ENCODE measurements at regions not wholly inside any gene's neighbourhood (a gene's known extent, or its start where the extent isn't known, plus 50 kb on each side); places are given as distances from the start of the nearest gene placed in this dataset.

DNA sequence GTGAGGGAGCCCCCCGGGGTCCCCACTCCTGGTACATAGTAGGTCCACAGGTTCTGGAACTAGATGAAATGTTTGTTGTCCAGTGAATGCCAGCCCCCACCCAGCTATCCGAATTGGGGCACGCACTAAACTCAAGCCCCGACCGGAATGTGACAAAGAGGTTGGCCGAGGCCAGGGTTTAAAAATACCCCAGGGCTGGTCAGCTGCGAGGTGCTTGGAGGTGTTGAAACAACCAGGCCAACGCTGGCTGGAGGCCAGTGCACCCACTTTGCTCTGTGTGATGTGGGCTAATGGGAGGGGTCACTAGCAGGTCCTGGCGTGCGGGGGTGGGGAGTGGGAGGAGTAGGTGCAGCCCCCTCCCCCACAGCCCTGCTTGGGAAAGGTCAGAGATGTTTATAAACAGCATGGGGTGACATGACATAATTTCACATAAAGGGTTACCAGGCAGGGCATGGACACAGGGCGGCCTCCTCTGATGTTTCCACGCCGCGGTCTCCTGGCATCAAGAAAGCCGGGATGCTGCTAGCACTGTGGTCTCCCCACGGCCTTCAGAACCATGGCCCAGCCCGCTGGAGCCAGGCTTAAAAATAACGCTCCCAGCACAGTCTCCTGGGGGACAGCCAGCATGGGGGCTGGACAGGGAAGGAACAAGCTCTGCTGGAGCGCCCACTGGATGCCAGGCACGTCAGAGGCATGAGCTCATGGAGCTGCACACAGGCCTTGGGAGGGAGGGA is 111.2 kb upstream of the PTPN1 start:
- DNase-seq = peak; percentile 84
- peak; percentile 65 to 81 for ATAC-seq
- intact Hi-C loops (cut with DNase I) = loop anchor here (2.0 to 10.0 kb wide), 4 partner anchors 56 to 207 kb away; partner anchors contain the start of gene CEBPB (in 1 of the 2)

DNA sequence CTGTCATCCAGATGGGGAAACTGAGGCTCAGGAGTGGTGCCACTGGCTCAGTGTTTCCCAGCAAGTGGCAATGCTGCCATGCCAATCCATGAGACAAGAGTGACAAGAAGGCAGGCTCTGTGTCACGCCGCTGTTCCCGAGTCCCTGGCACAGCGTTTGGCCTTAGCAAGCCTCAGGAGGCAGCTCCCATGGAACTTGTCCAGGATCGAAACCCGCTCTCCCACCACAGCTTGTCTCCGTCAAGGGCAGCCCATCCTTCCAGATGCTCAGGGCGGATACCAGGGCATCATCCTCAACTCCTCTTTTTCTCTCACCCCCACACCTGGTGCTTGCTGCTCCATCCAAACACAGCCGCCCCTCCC is 110.6 kb upstream of the PTPN1 start:
- DNase-seq = no peak
- intact Hi-C loops (cut with DNase I) = loop anchor here (2.0 to 10.0 kb wide), 4 partner anchors 55 to 207 kb away; partner anchors contain the start of gene CEBPB (in 1 of the 2)
- ATAC-seq = no peak

DNA sequence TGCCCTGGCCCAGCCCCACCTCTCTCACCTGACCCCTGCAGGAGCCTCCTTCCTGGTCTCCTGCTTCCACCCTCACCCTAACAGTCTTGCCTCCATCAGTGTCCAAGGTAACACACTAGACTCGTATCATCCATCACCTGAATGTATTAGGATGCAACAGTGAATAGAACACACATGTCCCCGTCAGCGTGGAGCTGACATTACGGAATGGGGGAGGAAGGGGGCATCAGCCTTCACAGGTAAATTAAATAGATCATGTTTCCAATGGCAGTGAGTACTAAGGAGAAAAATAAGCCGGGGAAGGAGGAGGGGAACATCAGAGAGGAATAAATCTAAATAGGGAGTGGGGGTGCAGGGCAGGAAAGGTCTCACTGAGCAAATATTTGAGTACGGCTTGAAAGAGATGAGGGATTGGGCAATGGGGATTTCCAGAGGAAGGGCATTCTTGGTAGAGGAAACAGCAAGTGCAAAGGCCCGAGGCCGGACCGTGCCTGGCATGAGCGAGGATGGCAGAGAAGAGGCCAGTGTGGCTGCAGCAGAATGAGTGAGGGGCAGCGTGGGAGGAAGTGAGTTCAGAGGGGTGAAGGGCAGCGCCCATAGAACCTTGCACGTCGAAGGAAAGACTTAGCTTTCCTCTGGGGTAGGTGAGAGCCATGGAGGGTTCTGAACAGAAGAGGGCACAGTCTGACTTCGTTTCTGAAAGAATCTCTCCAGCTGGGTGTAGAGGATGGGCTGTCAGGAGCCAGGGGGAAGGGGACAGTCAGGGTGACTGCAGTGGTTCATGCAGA is 110.1 kb upstream of the PTPN1 start:
- intact Hi-C loops (cut with DNase I) = loop anchor here (2.0 to 10.0 kb wide), 4 partner anchors 55 to 208 kb away; partner anchors contain the start of gene CEBPB (in 1 of the 2)
- ATAC-seq (peak in 1 of 2 donors; percentile 23), DNase-seq (no peak)

GRCh38 chr20:50400705-50401586 is 109.2 kb upstream of the PTPN1 start:
- ATAC-seq (no peak), DNase-seq (no peak)
- intact Hi-C loops (cut with DNase I) = no loop called here

GRCh38 chr20:50401587-50402418 is 108.4 kb upstream of the PTPN1 start:
- intact Hi-C loops (cut with DNase I) = no loop called here
- no peak for DNase-seq
- ATAC-seq = no peak

- peak in 1 of 2 donors; percentile 3 for ATAC-seq
- intact Hi-C loops (cut with DNase I) = no loop called here
- no peak for DNase-seq
Observed at GRCh38 chr20:50403565-50404418, 106.4 kb upstream of the PTPN1 start.

GRCh38 chr20:50404419-50405234 is 105.6 kb upstream of the PTPN1 start:
- ATAC-seq = no peak
- intact Hi-C loops (cut with DNase I) = no loop called here
- DNase-seq = no peak

- DNase-seq (no peak), ATAC-seq (peak; percentile 13 to 64)
- intact Hi-C loops (cut with DNase I) = no loop called here
Observed at GRCh38 chr20:50405235-50405914, 104.8 kb upstream of the PTPN1 start.

GRCh38 chr20:50405915-50406609 is 104.1 kb upstream of the PTPN1 start:
- ATAC-seq (no peak), DNase-seq (no peak)
- intact Hi-C loops (cut with DNase I) = no loop called here

GRCh38 chr20:50406610-50407136 is 103.5 kb upstream of the PTPN1 start:
- DNase-seq (no peak), ATAC-seq (no peak)
- intact Hi-C loops (cut with DNase I) = no loop called here

DNA sequence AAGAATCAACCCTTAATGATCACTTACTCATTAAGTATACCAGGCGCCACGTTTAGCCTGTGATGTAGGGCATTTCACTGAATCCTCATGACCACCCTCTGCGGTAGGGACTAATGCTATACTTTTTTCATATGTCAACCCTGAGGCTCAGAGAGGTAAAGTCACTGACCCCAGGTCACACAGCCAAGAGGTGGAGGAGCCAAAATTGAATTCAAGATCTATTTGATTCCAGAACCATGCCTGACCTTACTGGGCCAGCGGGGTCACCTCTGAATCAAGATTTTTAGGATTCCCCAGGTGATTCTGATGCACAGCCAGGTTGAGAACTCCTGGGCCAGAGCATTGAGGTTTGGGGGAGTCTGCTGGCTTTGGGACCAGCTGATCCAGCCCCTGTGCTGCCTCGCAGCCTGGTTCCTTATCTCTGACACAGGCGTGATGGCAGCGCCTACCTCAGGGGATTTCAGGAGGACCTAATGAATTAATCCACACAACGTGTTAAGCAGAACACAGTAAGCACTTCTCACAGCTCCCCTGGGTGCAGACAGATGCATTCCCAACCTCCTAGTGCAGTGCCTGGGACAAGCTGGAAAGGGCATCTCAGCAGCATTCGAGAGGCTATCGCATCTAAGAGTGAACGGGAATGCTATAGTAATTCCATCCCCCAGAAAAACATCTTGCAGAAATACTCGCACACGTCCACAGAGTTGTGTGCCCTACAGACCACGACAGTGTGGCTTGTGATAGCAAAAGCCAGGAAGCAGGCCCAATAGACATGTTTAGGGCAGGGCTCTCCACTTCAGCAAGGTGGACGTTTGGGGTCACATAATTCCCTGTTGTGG is 101.4 kb upstream of the PTPN1 start:
- intact Hi-C loops (cut with DNase I) = no loop called here
- ATAC-seq = peak; percentile 2 to 14

GRCh38 chr20:50409495-50409894 is 100.7 kb upstream of the PTPN1 start:
- DNase-seq = no peak
- ATAC-seq = peak; percentile 35 to 60
- intact Hi-C loops (cut with DNase I) = no loop called here

More for the DNA sequence above, 101.4 kb upstream of the PTPN1 start:
- no peak for DNase-seq

DNA sequence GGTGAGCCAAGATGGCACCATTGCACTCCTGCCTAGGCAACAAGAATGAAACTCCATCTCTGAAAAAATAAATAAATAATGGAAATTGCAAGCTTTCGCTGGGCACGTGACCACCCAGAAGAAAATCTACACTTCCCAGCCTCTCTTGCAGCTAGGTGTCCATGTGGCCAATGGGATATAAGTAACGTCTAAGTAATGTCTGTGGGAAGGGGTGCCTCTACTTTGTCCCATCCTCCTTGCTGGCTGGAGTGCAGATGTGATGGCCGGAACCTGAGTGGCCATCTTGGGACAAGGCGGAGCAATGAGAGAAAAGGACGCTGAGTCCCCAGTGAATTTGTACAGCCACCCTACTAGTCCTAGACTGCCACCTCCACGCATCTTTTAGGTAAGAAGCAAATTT is 99.8 kb upstream of the PTPN1 start:
- no peak for DNase-seq
- intact Hi-C loops (cut with DNase I) = no loop called here

GRCh38 chr20:50412069-50412468 is 98.1 kb upstream of the PTPN1 start:
- intact Hi-C loops (cut with DNase I) = no loop called here

More for the DNA sequence above, 99.8 kb upstream of the PTPN1 start:
- no peak for ATAC-seq

GRCh38 chr20:50412499-50412898 is 97.7 kb upstream of the PTPN1 start:
- intact Hi-C loops (cut with DNase I) = no loop called here
- DNase-seq (no peak), ATAC-seq (no peak)

More at GRCh38 chr20:50412069-50412468, 98.1 kb upstream of the PTPN1 start:
- no peak for DNase-seq
- no peak for ATAC-seq

Data from left cardiac atrium (tissue), 4 donors.